ENCODE measurements at regions not wholly inside any gene's neighbourhood (a gene's known extent, or its start where the extent isn't known, plus 50 kb on each side); places are given as distances from the start of the nearest gene placed in this dataset.
"Not testable (repeated sequence)": the region's sequence is repeated elsewhere in the genome, so short reads cannot be mapped to it uniquely, and the experiment has no call there.

DNA sequence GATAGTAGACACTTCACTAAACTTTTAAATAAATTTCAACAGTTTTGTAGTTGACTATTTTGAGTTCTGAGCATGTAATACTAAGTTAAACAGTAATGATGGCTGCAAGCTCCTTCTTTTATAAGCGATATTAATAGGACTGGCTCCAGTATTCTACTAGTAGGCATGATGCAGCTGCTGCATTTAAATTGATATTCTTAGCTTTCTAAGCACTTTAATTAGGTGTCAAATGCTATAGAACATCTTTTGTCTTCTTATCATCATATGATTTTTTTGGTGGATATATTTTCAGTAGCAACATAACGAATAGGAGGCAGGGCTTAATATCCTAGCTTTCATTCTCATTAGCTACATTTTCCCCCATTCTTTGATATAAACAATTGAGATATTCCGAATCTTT is 141.1 kb downstream of the FBXO4 start:
- TF ChIP-seq, protein P1, sequence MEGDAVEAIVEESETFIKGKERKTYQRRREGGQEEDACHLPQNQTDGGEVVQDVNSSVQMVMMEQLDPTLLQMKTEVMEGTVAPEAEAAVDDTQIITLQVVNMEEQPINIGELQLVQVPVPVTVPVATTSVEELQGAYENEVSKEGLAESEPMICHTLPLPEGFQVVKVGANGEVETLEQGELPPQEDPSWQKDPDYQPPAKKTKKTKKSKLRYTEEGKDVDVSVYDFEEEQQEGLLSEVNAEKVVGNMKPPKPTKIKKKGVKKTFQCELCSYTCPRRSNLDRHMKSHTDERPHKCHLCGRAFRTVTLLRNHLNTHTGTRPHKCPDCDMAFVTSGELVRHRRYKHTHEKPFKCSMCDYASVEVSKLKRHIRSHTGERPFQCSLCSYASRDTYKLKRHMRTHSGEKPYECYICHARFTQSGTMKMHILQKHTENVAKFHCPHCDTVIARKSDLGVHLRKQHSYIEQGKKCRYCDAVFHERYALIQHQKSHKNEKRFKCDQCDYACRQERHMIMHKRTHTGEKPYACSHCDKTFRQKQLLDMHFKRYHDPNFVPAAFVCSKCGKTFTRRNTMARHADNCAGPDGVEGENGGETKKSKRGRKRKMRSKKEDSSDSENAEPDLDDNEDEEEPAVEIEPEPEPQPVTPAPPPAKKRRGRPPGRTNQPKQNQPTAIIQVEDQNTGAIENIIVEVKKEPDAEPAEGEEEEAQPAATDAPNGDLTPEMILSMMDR (IDR thresholded peaks at IDR 0.05; ENCODE audit: low read length, missing control alignments): no peak
- no peak overlapping the region for H3K4me3 ChIP-seq (replicated peaks; ENCODE audit: low read depth, low read length)
- DNase-seq (ENCODE audit: low read depth): no peak

GRCh38 chr5:42074353-42074752 is 149.3 kb downstream of the FBXO4 start:
- H3K4me3 ChIP-seq (replicated peaks; ENCODE audit: low read depth, low read length): no peak overlapping the region
- TF ChIP-seq, protein P1 (IDR thresholded peaks at IDR 0.05; ENCODE audit: low read length, missing control alignments): no peak
- no peak for DNase-seq (ENCODE audit: low read depth)

- no peak overlapping the region for H3K4me3 ChIP-seq (replicated peaks; ENCODE audit: low read depth, low read length)
- DNase-seq (ENCODE audit: low read depth): no peak
- TF ChIP-seq, protein P1 (IDR thresholded peaks at IDR 0.05; ENCODE audit: low read length, missing control alignments): no peak
Observed at GRCh38 chr5:42089705-42090104, 164.6 kb downstream of the FBXO4 start.

DNA sequence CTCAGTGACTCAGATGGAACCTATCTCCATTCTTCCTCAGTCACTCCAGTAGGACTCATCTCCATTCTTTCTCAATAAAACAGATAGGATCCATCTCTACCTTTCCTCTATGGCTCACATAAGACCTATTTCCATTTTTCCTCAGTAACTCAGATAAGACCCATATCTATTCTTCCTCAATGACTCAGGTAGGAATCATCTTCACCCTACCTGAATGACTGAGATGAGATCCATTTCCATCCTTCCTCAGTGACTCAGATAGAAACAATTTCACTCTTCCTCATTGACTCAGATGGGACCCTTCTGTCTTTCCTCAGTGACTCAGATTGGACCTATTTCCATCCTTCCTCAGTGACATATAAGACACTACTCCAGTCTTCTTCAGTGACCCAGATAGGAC is 165.1 kb downstream of the FBXO4 start:
- no peak overlapping the region for H3K4me3 ChIP-seq (replicated peaks; ENCODE audit: low read depth, low read length)
- TF ChIP-seq, protein P1 (IDR thresholded peaks at IDR 0.05; ENCODE audit: low read length, missing control alignments): no peak
- DNase-seq (ENCODE audit: low read depth): no peak

DNA sequence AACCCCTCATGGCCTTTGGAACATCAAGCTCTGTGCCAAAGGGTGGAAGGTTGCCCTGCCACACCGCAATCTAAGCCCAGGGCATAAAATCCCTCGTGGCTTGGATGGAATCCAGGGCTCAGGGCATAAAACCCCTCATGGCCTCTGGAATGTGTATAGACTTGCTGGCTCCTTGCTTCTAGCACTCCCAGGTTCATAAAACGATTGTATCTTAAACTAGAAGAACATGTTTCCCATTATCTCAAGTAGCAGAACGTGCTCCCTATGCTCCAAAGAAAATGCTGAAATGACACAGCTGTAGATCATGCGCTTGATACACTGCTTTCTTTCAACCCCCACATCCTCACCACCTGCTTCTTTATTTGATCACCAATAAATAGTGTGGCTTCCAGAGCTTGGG is 174.8 kb downstream of the FBXO4 start:
- DNase-seq (ENCODE audit: low read depth); H3K4me3 ChIP-seq (replicated peaks; ENCODE audit: low read depth, low read length): not testable (repeated sequence)

DNA sequence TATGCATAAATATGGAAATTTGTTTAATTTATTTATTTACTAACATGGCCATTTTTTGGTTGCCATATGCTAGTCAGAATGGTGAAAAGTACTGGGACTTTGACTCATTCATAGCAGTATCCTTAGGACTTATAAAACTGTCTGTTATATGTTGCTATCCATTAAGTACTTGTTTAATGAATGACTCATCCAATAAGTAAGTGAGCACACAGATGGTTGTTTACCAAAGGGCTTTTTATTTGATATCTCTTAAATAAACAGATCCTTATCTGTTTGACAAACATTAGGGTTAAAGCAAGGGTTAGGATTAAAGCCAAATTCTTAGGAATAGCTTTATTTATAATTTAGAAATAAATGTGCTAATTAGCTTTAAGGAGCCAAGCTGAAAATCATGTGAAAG is 183.4 kb downstream of the FBXO4 start:
- DNase-seq (ENCODE audit: low read depth): no peak
- H3K4me3 ChIP-seq (replicated peaks; ENCODE audit: low read depth, low read length): no peak overlapping the region
- TF ChIP-seq, protein P1 (IDR thresholded peaks at IDR 0.05; ENCODE audit: low read length, missing control alignments): no peak

DNA sequence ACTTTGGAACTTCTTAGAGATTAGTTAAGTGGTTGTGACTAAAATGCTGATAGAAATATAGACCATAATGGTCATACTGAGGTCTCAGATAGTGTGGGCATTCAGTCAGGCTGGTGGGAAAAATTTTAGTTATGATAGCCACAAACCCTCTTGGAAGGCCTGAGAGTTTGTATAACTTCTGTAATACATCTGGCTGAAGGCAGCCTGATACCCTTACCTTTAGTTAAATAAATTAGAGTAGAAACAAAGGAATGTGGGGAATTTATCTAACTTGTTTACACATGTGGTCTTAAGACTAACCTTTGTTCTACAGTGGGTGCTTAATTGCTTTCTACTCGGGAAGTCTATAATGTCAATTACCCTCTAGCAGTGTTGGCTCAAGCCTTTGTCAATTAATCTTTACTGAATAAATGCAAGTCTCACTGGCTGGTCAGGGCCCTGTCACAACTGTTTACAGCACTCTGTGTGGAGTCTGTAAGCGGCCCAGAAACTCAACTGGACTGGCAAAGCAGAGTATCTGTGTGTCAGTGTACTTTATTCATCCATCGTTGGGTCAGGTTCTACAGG is 184.0 kb downstream of the FBXO4 start:
- no peak overlapping the region for H3K4me3 ChIP-seq (replicated peaks; ENCODE audit: low read depth, low read length)
- TF ChIP-seq, protein P1 (IDR thresholded peaks at IDR 0.05; ENCODE audit: low read length, missing control alignments): no peak
- no peak for DNase-seq (ENCODE audit: low read depth)

GRCh38 chr5:42115721-42116120 is 190.6 kb downstream of the FBXO4 start:
- DNase-seq (ENCODE audit: low read depth); H3K4me3 ChIP-seq (replicated peaks; ENCODE audit: low read depth, low read length): not testable (repeated sequence)

Measured in fibroblast of pulmonary artery (primary cell).